ENCODE measurements at regions not wholly inside any gene's neighbourhood (a gene's known extent, or its start where the extent isn't known, plus 50 kb on each side); places are given as distances from the start of the nearest gene placed in this dataset.

GRCh38 chr7:23981314-23981713, 271.3 kb downstream of the STK31 start:
- WGBS (ENCODE audit: extremely low coverage, insufficient coverage, low lambda C conversion rate): no CpG with 5 or more reads among the region's 1 CpG
- no peak overlapping the region for H3K18ac ChIP-seq (ENCODE audit: low read length)
- H3K4me3 ChIP-seq (ENCODE audit: low read length): no peak overlapping the region
- H3K4me2 ChIP-seq (ENCODE audit: low read length): no peak overlapping the region
- H3K4ac ChIP-seq (ENCODE audit: low read depth, low read length): no peak overlapping the region
- H4K8ac ChIP-seq (ENCODE audit: low read depth, low read length): no peak overlapping the region
- H3K4me1 ChIP-seq (ENCODE audit: control insufficient read depth, low read depth, low read length): no peaks in the 10 kb centered on the region
- no peaks in the 10 kb centered on the region for H3K36me3 ChIP-seq (ENCODE audit: control insufficient read depth, insufficient read depth, low read length)
- H3K23ac ChIP-seq (ENCODE audit: low read length): no peak overlapping the region
- no peaks in the 10 kb centered on the region for H3K79me1 ChIP-seq (ENCODE audit: low read length)
- no peaks in the 10 kb centered on the region for H3K79me2 ChIP-seq (ENCODE audit: control insufficient read depth, insufficient read depth, low read length)
- H3K9ac ChIP-seq (ENCODE audit: low read length): no peak overlapping the region
- H4K5ac ChIP-seq (ENCODE audit: low read length): no peak overlapping the region
- no peak overlapping the region for H3K56ac ChIP-seq (ENCODE audit: low read length)
- no peaks in the 10 kb centered on the region for H3K27me3 ChIP-seq (ENCODE audit: insufficient read depth, low read length, poor library complexity)
- no peak overlapping the region for H2BK15ac ChIP-seq (replicated peaks; ENCODE audit: low read depth)
- no peak overlapping the region for H2BK5ac ChIP-seq (ENCODE audit: low read length)
- no peak overlapping the region for H2AK5ac ChIP-seq (ENCODE audit: low read length)
- no peak overlapping the region for H3K27ac ChIP-seq (ENCODE audit: low read depth, low read length)
- H2BK120ac ChIP-seq (ENCODE audit: low read depth, low read length): no peak overlapping the region
- no peak for DNase-seq

- Histone ChIP-seq H2BK15ac (replicated peaks; ENCODE audit: low read depth) (no peak overlapping the region), H3K4me2 (ENCODE audit: low read length) (no peak overlapping the region), H2BK5ac (ENCODE audit: low read length) (no peak overlapping the region), H2BK120ac (ENCODE audit: low read depth, low read length) (no peak overlapping the region), H3K56ac (ENCODE audit: low read length) (no peak overlapping the region), H3K4me3 (ENCODE audit: low read length) (no peak overlapping the region), H3K79me2 (ENCODE audit: control insufficient read depth, insufficient read depth, low read length) (no peaks in the 10 kb centered on the region), H3K36me3 (ENCODE audit: control insufficient read depth, insufficient read depth, low read length) (no peaks in the 10 kb centered on the region), H2AK5ac (ENCODE audit: low read length) (no peak overlapping the region), H3K27ac (ENCODE audit: low read depth, low read length) (no peak overlapping the region), H3K4me1 (ENCODE audit: control insufficient read depth, low read depth, low read length) (no peaks in the 10 kb centered on the region), H3K27me3 (ENCODE audit: insufficient read depth, low read length, poor library complexity) (no peaks in the 10 kb centered on the region), H3K4ac (ENCODE audit: low read depth, low read length) (no peak overlapping the region), H3K23ac (ENCODE audit: low read length) (no peak overlapping the region), H4K5ac (ENCODE audit: low read length) (no peak overlapping the region), H3K79me1 (ENCODE audit: low read length) (no peaks in the 10 kb centered on the region), H3K18ac (ENCODE audit: low read length) (no peak overlapping the region), H3K9ac (ENCODE audit: low read length) (no peak overlapping the region), H4K8ac (ENCODE audit: low read depth, low read length) (no peak overlapping the region)
- no CpG with 5 or more reads among the region's 3 CpGs for WGBS (ENCODE audit: extremely low coverage, insufficient coverage, low lambda C conversion rate)
- DNase-seq: no peak
Observed at GRCh38 chr7:23981758-23982157, 271.7 kb downstream of the STK31 start.

DNA sequence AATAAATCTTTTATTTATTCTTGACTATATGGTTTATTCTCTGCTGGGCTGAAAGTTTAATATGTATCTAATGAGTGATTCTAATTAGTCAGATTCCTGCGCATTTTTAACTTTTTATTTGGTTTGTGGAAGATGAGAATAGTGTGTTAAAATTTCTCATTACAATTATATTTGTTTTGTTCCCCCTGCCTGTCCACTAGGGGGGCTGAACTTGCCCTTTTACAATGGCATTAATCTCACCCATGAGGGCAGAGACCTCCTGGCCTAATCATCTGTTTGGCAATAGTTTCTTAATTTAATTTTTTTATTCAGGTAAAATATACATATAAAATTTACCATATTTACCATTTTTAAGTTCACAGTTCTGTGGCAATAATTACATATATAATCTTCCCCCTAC, 278.5 kb upstream of the NPY start:
- no peak overlapping the region for H2BK120ac ChIP-seq (ENCODE audit: low read depth, low read length)
- no peak overlapping the region for H4K8ac ChIP-seq (ENCODE audit: low read depth, low read length)
- H2BK15ac ChIP-seq (replicated peaks; ENCODE audit: low read depth): no peak overlapping the region
- no peak overlapping the region for H2BK5ac ChIP-seq (ENCODE audit: low read length)
- H2AK5ac ChIP-seq (ENCODE audit: low read length): no peak overlapping the region
- DNase-seq: no peak
- H4K5ac ChIP-seq (ENCODE audit: low read length): no peak overlapping the region
- no peak overlapping the region for H3K56ac ChIP-seq (ENCODE audit: low read length)
- no peak overlapping the region for H3K23ac ChIP-seq (ENCODE audit: low read length)
- no peak overlapping the region for H3K4ac ChIP-seq (ENCODE audit: low read depth, low read length)
- no peaks in the 10 kb centered on the region for H3K79me1 ChIP-seq (ENCODE audit: low read length)
- H3K4me1 ChIP-seq (ENCODE audit: control insufficient read depth, low read depth, low read length): no peaks in the 10 kb centered on the region
- no peak overlapping the region for H3K18ac ChIP-seq (ENCODE audit: low read length)
- no peak overlapping the region for H3K27ac ChIP-seq (ENCODE audit: low read depth, low read length)
- H3K27me3 ChIP-seq (ENCODE audit: insufficient read depth, low read length, poor library complexity): no peaks in the 10 kb centered on the region
- no peak overlapping the region for H3K4me3 ChIP-seq (ENCODE audit: low read length)
- no peaks in the 10 kb centered on the region for H3K79me2 ChIP-seq (ENCODE audit: control insufficient read depth, insufficient read depth, low read length)
- H3K4me2 ChIP-seq (ENCODE audit: low read length): no peak overlapping the region
- H3K9ac ChIP-seq (ENCODE audit: low read length): no peak overlapping the region
- WGBS (ENCODE audit: extremely low coverage, insufficient coverage, low lambda C conversion rate): no CpG with 5 or more reads among the region's 1 CpG
- H3K36me3 ChIP-seq (ENCODE audit: control insufficient read depth, insufficient read depth, low read length): no peaks in the 10 kb centered on the region

DNA sequence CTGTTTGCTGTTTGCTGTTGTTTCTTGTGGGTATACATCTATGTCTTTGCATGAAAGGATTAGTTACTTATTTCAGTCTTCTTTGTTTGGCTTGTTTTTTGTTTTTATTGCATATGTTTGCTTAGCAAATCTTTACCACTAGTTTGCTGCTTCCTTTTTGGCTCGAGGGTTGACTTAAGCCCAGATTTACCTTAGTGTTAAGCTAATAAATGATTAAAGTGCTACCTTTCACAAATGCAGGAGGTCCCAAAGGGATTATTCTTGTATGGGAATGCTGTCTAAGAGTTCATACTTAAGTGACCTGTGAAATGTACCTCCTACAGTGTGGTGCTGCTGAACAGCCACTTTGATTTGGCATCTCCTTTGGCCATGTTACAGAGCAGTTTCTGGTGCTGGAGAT, 273.5 kb upstream of the NPY start:
- no peak overlapping the region for H2BK120ac ChIP-seq (ENCODE audit: low read depth, low read length)
- H3K4me1 ChIP-seq (ENCODE audit: control insufficient read depth, low read depth, low read length): no peaks in the 10 kb centered on the region
- no peak overlapping the region for H3K27ac ChIP-seq (ENCODE audit: low read depth, low read length)
- no peak overlapping the region for H3K56ac ChIP-seq (ENCODE audit: low read length)
- H3K27me3 ChIP-seq (ENCODE audit: insufficient read depth, low read length, poor library complexity): no peaks in the 10 kb centered on the region
- H3K4me2 ChIP-seq (ENCODE audit: low read length): no peak overlapping the region
- no peaks in the 10 kb centered on the region for H3K36me3 ChIP-seq (ENCODE audit: control insufficient read depth, insufficient read depth, low read length)
- H2AK5ac ChIP-seq (ENCODE audit: low read length): no peak overlapping the region
- WGBS (ENCODE audit: extremely low coverage, insufficient coverage, low lambda C conversion rate): no CpG with 5 or more reads among the region's 1 CpG
- H2BK5ac ChIP-seq (ENCODE audit: low read length): no peak overlapping the region
- no peak overlapping the region for H3K4ac ChIP-seq (ENCODE audit: low read depth, low read length)
- H2BK15ac ChIP-seq (replicated peaks; ENCODE audit: low read depth): no peak overlapping the region
- no peak overlapping the region for H3K23ac ChIP-seq (ENCODE audit: low read length)
- DNase-seq: no peak
- no peak overlapping the region for H3K18ac ChIP-seq (ENCODE audit: low read length)
- H4K8ac ChIP-seq (ENCODE audit: low read depth, low read length): no peak overlapping the region
- H3K4me3 ChIP-seq (ENCODE audit: low read length): no peak overlapping the region
- H3K79me2 ChIP-seq (ENCODE audit: control insufficient read depth, insufficient read depth, low read length): no peaks in the 10 kb centered on the region
- no peak overlapping the region for H4K5ac ChIP-seq (ENCODE audit: low read length)
- H3K9ac ChIP-seq (ENCODE audit: low read length): no peak overlapping the region
- H3K79me1 ChIP-seq (ENCODE audit: low read length): no peaks in the 10 kb centered on the region

GRCh38 chr7:24017519-24017918, 266.5 kb upstream of the NPY start:
- Histone ChIP-seq H2BK15ac (replicated peaks; ENCODE audit: low read depth) (no peak overlapping the region), H2BK120ac (ENCODE audit: low read depth, low read length) (no peak overlapping the region), H3K4me3 (ENCODE audit: low read length) (no peak overlapping the region), H3K27me3 (ENCODE audit: insufficient read depth, low read length, poor library complexity) (no peaks in the 10 kb centered on the region), H3K56ac (ENCODE audit: low read length) (no peak overlapping the region), H3K9ac (ENCODE audit: low read length) (no peak overlapping the region), H3K18ac (ENCODE audit: low read length) (no peak overlapping the region), H4K8ac (ENCODE audit: low read depth, low read length) (no peak overlapping the region), H3K4ac (ENCODE audit: low read depth, low read length) (no peak overlapping the region), H3K36me3 (ENCODE audit: control insufficient read depth, insufficient read depth, low read length) (no peaks in the 10 kb centered on the region), H2BK5ac (ENCODE audit: low read length) (no peak overlapping the region), H3K79me2 (ENCODE audit: control insufficient read depth, insufficient read depth, low read length) (no peaks in the 10 kb centered on the region), H3K27ac (ENCODE audit: low read depth, low read length) (no peak overlapping the region), H3K79me1 (ENCODE audit: low read length) (no peaks in the 10 kb centered on the region), H3K4me2 (ENCODE audit: low read length) (no peak overlapping the region), H4K5ac (ENCODE audit: low read length) (no peak overlapping the region), H3K23ac (ENCODE audit: low read length) (no peak overlapping the region), H2AK5ac (ENCODE audit: low read length) (no peak overlapping the region), H3K4me1 (ENCODE audit: control insufficient read depth, low read depth, low read length) (no peaks in the 10 kb centered on the region)
- no CpG with 5 or more reads among the region's 1 CpG for WGBS (ENCODE audit: extremely low coverage, insufficient coverage, low lambda C conversion rate)
- no peak for DNase-seq

DNA sequence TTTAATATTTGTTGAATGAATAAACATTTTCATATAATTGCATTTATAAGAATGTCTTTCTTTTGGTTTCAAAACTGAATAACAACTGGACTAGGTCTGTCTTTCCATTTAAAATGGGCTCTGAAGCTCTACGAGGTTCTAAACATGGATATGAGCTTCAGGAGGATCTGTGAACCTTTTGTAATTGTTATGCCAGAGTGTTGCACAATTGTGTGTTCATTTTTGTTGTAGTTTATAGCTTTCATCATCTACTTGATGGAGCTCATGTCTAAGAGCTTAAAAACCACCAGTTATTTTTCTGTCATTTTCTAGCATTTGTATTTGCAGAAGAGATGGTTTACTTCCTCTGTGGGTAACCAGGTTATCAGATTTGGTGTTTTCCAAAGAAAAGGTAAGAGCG, 265.7 kb upstream of the NPY start:
- Histone ChIP-seq H3K27me3 (ENCODE audit: insufficient read depth, low read length, poor library complexity) (no peaks in the 10 kb centered on the region), H2BK120ac (ENCODE audit: low read depth, low read length) (no peak overlapping the region), H3K4me2 (ENCODE audit: low read length) (no peak overlapping the region), H3K18ac (ENCODE audit: low read length) (no peak overlapping the region), H3K56ac (ENCODE audit: low read length) (no peak overlapping the region), H3K79me2 (ENCODE audit: control insufficient read depth, insufficient read depth, low read length) (no peaks in the 10 kb centered on the region), H3K36me3 (ENCODE audit: control insufficient read depth, insufficient read depth, low read length) (no peaks in the 10 kb centered on the region), H3K4me3 (ENCODE audit: low read length) (no peak overlapping the region), H3K4ac (ENCODE audit: low read depth, low read length) (no peak overlapping the region), H3K23ac (ENCODE audit: low read length) (no peak overlapping the region), H3K79me1 (ENCODE audit: low read length) (no peaks in the 10 kb centered on the region), H2BK15ac (replicated peaks; ENCODE audit: low read depth) (no peak overlapping the region), H3K4me1 (ENCODE audit: control insufficient read depth, low read depth, low read length) (no peaks in the 10 kb centered on the region), H3K27ac (ENCODE audit: low read depth, low read length) (no peak overlapping the region), H4K5ac (ENCODE audit: low read length) (no peak overlapping the region), H4K8ac (ENCODE audit: low read depth, low read length) (no peak overlapping the region), H3K9ac (ENCODE audit: low read length) (no peak overlapping the region), H2AK5ac (ENCODE audit: low read length) (no peak overlapping the region), H2BK5ac (ENCODE audit: low read length) (no peak overlapping the region)
- no CpG with 5 or more reads among the region's 2 CpGs for whole genome bisulfite sequencing (ENCODE audit: extremely low coverage, insufficient coverage, low lambda C conversion rate)
- no peak for DNase-seq
